ENCODE measurements at regions not wholly inside any gene's neighbourhood (a gene's known extent, or its start where the extent isn't known, plus 50 kb on each side); places are given as distances from the start of the nearest gene placed in this dataset.

DNA sequence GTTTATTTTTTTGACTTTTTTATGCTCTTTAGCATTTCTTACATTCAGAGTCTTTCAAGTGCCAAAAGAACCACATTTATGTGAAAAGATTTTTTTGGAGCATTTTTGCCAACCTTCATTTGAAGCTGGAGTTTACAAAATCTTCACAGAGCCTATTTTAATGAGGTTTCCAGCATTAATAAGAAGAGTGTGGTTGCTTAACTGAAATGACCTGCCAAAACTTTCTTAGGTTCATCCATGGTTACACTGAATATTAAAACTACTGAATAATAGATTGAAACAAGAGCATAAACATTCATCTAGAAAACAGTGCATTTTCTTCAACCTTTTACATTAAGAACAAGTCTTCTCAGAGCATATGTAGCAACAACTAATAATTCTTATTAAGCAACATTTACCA lies 672.3 kb upstream of the CXADR start:
- DNase-seq (ENCODE audit: insufficient read length, low spot score): no peak
- TF ChIP-seq POLR2A (IDR thresholded peaks at IDR 0.05; ENCODE audit: low read depth, low read length) (no peak), SPI1 (IDR thresholded peaks at IDR 0.05; ENCODE audit: low read depth, low read length) (no peak)
- FAIRE-seq: no peak

DNA sequence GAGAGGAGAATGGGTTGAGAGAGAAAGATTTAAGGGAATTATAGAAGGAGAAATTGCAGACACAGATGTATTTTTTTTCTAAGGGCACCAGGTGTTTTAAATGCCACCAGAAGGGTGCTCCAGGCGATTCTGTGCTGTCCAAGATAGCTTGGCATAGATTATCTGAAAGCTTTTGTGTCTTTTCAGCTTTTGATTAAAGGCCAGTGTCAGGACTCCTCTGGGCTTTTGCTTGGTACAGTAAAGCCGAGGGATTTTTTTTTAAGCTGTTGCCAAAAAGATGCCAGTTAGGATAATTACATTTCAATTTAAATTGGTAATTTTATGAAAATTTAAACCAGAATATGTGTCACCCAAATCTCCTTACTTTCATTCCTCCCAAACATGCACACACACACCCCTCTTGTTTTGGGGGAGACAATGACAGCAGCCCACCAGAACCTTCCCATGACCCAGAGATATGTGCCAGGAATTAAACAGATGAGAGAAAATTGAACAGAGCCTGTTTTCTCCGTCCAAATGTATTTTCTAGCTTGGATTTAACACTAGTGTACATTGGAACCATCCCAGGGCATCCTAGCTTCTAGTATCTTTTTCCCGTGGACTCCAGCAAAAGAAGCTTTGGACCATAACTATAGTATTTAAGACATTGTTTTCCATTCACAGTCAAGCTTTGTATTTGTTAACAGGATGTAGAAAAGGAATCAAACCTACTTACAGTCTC lies 670.7 kb upstream of the CXADR start:
- FAIRE-seq (no peak), DNase-seq (ENCODE audit: insufficient read length, low spot score) (no peak)

DNA sequence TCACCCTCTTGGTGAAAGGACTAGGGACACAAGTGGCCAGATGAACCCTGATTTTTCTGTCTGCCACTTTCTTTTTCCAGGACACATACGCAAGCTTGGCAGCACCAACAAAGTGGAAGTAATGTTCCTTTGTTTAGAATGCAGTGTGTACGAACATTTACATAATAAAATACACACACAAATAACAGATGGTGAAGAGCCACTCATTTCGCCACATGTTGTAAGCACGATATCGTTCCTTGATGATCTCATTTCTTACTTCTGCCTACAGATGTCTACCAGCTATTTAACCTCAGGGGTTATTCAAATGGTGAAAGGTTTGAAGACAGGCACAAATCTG lies 670.2 kb upstream of the CXADR start:
- FAIRE-seq: no peak

More for the DNA sequence above, 670.7 kb upstream of the CXADR start:
- no peak for TF ChIP-seq POLR2A (IDR thresholded peaks at IDR 0.05; ENCODE audit: low read depth, low read length)
- TF ChIP-seq POU2F2 (IDR thresholded peaks at IDR 0.05; ENCODE audit: low read depth, low read length): no peak
- no peak for TF ChIP-seq TAF1 (IDR thresholded peaks at IDR 0.05; ENCODE audit: low read depth, low read length)
- TF ChIP-seq POLR2AphosphoS5 (IDR thresholded peaks at IDR 0.05; ENCODE audit: low read depth, low read length): no peak
- TF ChIP-seq PAX5 (IDR thresholded peaks at IDR 0.05; ENCODE audit: insufficient read depth, low read length, severe bottlenecking): no peak
- no peak for TF ChIP-seq SPI1 (IDR thresholded peaks at IDR 0.05; ENCODE audit: low read depth, low read length)

DNA sequence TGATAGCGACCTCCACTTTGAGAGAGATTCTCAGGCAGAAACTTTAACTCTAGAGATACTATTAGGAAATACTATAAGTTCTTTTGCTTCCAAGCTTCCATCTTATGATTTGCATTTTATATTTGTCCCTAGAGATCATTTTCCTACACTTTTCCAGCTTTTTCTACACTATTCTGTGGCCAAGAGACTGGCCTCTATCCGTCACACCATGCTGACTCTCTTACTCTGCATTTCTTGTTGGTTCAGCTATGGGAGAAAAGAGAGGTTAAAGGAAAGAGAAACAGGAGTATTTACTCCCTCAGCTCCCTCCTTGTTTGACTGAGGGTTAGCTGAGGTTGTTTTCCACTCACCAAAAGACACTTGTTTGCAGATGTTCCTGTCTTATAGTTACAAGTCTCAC lies 665.6 kb upstream of the CXADR start:
- DNase-seq (ENCODE audit: insufficient read length, low spot score) (no peak), FAIRE-seq (no peak)
- TF ChIP-seq SPI1 (IDR thresholded peaks at IDR 0.05; ENCODE audit: low read depth, low read length) (no peak), PAX5 (IDR thresholded peaks at IDR 0.05; ENCODE audit: insufficient read depth, low read length, severe bottlenecking) (no peak), TAF1 (IDR thresholded peaks at IDR 0.05; ENCODE audit: low read depth, low read length) (no peak), POLR2A (IDR thresholded peaks at IDR 0.05; ENCODE audit: low read depth, low read length) (no peak), POLR2AphosphoS5 (IDR thresholded peaks at IDR 0.05; ENCODE audit: low read depth, low read length) (no peak), POU2F2 (IDR thresholded peaks at IDR 0.05; ENCODE audit: low read depth, low read length) (no peak)

More for the DNA sequence above, 670.2 kb upstream of the CXADR start:
- no peak for TF ChIP-seq TAF1 (IDR thresholded peaks at IDR 0.05; ENCODE audit: low read depth, low read length)
- no peak for TF ChIP-seq POU2F2 (IDR thresholded peaks at IDR 0.05; ENCODE audit: low read depth, low read length)
- no peak for TF ChIP-seq POLR2AphosphoS5 (IDR thresholded peaks at IDR 0.05; ENCODE audit: low read depth, low read length)
- TF ChIP-seq POLR2A (IDR thresholded peaks at IDR 0.05; ENCODE audit: low read depth, low read length): no peak
- TF ChIP-seq SPI1 (IDR thresholded peaks at IDR 0.05; ENCODE audit: low read depth, low read length): no peak
- TF ChIP-seq PAX5 (IDR thresholded peaks at IDR 0.05; ENCODE audit: insufficient read depth, low read length, severe bottlenecking): no peak
- no peak for DNase-seq (ENCODE audit: insufficient read length, low spot score)

DNA sequence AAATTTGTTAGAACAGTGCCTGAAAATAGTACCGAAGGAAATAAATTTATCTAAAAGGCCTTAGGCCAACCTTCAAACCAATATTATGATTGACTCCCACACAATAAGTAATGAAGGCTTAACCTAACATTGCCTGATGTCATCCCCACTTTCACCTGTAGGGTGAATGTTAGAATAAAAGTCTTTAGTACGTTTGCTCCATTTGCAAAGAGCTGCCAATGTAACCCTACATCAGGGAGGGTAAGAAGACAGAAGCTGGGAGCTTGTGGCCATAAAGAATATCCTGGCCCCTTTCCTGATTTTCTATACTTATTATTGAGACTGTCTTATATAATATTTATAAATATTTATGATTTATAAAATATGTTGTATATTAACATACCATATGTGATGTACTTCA lies 661.8 kb upstream of the CXADR start:
- FAIRE-seq (no peak), DNase-seq (ENCODE audit: insufficient read length, low spot score) (no peak)
- TF ChIP-seq TAF1 (IDR thresholded peaks at IDR 0.05; ENCODE audit: low read depth, low read length) (no peak), PAX5 (IDR thresholded peaks at IDR 0.05; ENCODE audit: insufficient read depth, low read length, severe bottlenecking) (no peak), POU2F2 (IDR thresholded peaks at IDR 0.05; ENCODE audit: low read depth, low read length) (no peak), SPI1 (IDR thresholded peaks at IDR 0.05; ENCODE audit: low read depth, low read length) (no peak), POLR2AphosphoS5 (IDR thresholded peaks at IDR 0.05; ENCODE audit: low read depth, low read length) (no peak), POLR2A (IDR thresholded peaks at IDR 0.05; ENCODE audit: low read depth, low read length) (no peak)

DNA sequence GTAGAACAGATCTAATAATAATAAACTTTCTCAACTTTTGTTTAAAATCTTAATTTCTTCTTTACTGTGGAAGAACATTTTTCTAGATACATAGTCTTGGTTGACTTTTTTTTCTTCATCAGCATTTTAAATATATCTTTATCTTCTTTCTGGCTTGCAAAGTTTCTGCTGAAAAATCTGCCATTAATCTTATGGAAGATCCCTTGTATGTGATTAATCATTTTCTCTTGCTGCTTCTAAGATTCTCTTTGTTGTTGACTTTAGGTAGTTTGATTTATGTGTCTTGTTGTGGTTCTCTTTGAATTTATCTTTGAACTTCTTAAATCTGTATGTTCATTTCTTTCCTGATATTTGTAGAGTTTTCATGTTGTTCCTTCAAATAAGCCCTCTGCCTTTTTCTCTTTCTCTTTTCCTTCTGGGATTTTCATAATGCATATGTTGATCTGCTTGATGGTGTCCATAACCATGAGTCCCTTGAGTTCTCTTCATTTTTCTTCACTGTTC lies 657.6 kb upstream of the CXADR start:
- no peak for FAIRE-seq

DNA sequence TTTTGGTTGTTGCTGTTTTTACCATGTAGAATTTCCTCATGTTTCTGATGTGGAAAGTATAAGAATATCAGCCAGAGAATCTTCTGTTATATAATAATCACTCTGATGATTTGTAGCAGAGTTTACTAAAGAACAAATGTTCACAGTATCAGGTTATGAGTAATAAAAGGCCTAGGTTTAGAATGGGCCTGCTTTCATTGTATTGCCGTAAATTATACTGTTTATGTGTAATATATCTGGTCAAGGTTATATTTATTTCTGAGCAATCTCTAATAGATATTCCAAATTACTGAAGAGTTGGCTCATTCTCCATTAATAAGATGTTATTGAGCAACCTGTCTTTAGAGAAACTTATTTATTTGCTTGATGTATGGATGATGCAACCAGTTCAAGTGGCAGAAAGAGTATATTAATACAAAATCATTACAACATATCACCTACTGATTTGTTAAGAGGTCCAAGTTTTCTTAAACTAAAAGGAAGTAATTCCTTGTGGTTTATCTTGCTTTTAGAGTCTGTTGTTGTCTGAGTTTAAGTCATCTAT lies 649.4 kb upstream of the CXADR start:
- no peak for FAIRE-seq
- TF ChIP-seq SPI1 (IDR thresholded peaks at IDR 0.05; ENCODE audit: low read depth, low read length) (no peak), PAX5 (IDR thresholded peaks at IDR 0.05; ENCODE audit: insufficient read depth, low read length, severe bottlenecking) (no peak)
- DNase-seq (ENCODE audit: insufficient read length, low spot score): no peak

More for the DNA sequence above, 657.6 kb upstream of the CXADR start:
- DNase-seq (ENCODE audit: insufficient read length, low spot score): no peak
- TF ChIP-seq SPI1 (IDR thresholded peaks at IDR 0.05; ENCODE audit: low read depth, low read length) (no peak), TAF1 (IDR thresholded peaks at IDR 0.05; ENCODE audit: low read depth, low read length) (no peak), POU2F2 (IDR thresholded peaks at IDR 0.05; ENCODE audit: low read depth, low read length) (no peak), PAX5 (IDR thresholded peaks at IDR 0.05; ENCODE audit: insufficient read depth, low read length, severe bottlenecking) (no peak), POLR2AphosphoS5 (IDR thresholded peaks at IDR 0.05; ENCODE audit: low read depth, low read length) (no peak), POLR2A (IDR thresholded peaks at IDR 0.05; ENCODE audit: low read depth, low read length) (no peak)

DNA sequence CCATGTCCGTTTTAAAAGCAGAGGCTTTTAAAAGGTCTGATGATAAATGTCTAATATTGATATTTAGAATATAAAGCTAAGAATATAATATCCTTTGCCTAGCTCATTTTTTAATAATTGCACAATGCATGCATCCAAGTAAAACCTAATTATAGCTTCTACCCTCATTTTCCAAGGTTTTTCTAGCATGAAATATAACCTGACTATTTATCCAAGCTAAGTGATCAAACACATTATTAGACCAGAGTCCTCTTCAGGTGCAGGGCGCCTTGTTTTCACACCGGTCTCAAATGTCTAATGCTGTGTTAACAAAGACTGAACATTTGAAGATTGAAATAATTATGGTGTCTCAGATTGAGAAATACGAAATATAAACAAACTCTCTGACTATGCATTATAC lies 648.9 kb upstream of the CXADR start:
- no peak for TF ChIP-seq TAF1 (IDR thresholded peaks at IDR 0.05; ENCODE audit: low read depth, low read length)
- no peak for TF ChIP-seq POLR2A (IDR thresholded peaks at IDR 0.05; ENCODE audit: low read depth, low read length)
- TF ChIP-seq POU2F2 (IDR thresholded peaks at IDR 0.05; ENCODE audit: low read depth, low read length): no peak
- no peak for TF ChIP-seq SPI1 (IDR thresholded peaks at IDR 0.05; ENCODE audit: low read depth, low read length)
- no peak for TF ChIP-seq POLR2AphosphoS5 (IDR thresholded peaks at IDR 0.05; ENCODE audit: low read depth, low read length)
- no peak for TF ChIP-seq PAX5 (IDR thresholded peaks at IDR 0.05; ENCODE audit: insufficient read depth, low read length, severe bottlenecking)
- FAIRE-seq (no peak), DNase-seq (ENCODE audit: insufficient read length, low spot score) (no peak)

DNA sequence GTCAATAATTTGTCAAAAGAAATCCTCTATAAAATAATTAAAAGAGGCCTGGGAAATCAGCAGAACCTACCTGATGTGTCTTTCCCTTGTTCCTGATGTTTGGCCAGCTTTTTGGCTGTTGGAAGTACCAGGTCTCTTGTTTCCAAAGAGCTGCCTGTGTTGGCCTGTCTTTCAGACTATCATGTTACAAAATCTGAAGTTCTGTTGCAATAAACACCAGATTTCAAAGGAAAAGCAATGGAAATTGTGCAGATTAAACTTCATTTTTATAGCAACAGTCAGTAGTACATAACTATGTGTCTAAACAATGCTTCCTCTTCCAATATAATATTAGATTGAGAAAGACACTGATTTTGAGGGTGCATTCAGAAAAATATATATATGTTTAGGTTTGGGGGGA lies 647.2 kb upstream of the CXADR start:
- FAIRE-seq (no peak), DNase-seq (ENCODE audit: insufficient read length, low spot score) (no peak)

DNA sequence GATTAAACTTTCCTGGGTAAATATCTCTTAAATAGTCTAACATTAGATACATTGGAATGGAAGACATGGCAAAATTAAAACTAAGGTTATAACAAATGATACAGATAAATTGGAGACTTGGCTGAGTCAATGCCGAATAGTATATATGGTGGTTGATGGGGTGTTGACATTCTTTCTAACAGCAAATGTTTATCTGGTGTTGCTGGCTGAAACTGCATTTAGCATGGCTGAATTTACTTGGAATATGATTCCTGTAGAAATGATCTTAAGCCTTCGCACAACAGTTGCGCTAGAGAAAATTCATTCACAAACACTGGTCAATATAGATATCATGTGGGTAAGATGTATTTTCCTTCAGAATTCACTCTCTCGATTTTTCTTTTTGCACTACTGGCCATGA lies 646.0 kb upstream of the CXADR start:
- FAIRE-seq (no peak), DNase-seq (ENCODE audit: insufficient read length, low spot score) (no peak)
- TF ChIP-seq POLR2A (IDR thresholded peaks at IDR 0.05; ENCODE audit: low read depth, low read length) (no peak), TAF1 (IDR thresholded peaks at IDR 0.05; ENCODE audit: low read depth, low read length) (no peak), POLR2AphosphoS5 (IDR thresholded peaks at IDR 0.05; ENCODE audit: low read depth, low read length) (no peak), POU2F2 (IDR thresholded peaks at IDR 0.05; ENCODE audit: low read depth, low read length) (no peak), SPI1 (IDR thresholded peaks at IDR 0.05; ENCODE audit: low read depth, low read length) (no peak), PAX5 (IDR thresholded peaks at IDR 0.05; ENCODE audit: insufficient read depth, low read length, severe bottlenecking) (no peak)

More for the DNA sequence above, 647.2 kb upstream of the CXADR start:
- TF ChIP-seq PAX5 (IDR thresholded peaks at IDR 0.05; ENCODE audit: insufficient read depth, low read length, severe bottlenecking) (no peak), POLR2AphosphoS5 (IDR thresholded peaks at IDR 0.05; ENCODE audit: low read depth, low read length) (no peak), POLR2A (IDR thresholded peaks at IDR 0.05; ENCODE audit: low read depth, low read length) (no peak), TAF1 (IDR thresholded peaks at IDR 0.05; ENCODE audit: low read depth, low read length) (no peak), SPI1 (IDR thresholded peaks at IDR 0.05; ENCODE audit: low read depth, low read length) (no peak), POU2F2 (IDR thresholded peaks at IDR 0.05; ENCODE audit: low read depth, low read length) (no peak)
